ENCODE measurements at regions not wholly inside any gene's neighbourhood (a gene's known extent, or its start where the extent isn't known, plus 50 kb on each side); places are given as distances from the start of the nearest gene placed in this dataset.

GRCh38 chr9:107699231-107699630 is 209.7 kb upstream of the KLF4 start:
- Histone ChIP-seq H3K27ac (no peak overlapping the region), H3K27me3 (no peaks in the 10 kb centered on the region), H3K36me3 (no peaks in the 10 kb centered on the region), H3K9me3 (no peaks in the 10 kb centered on the region), H3K4me1 (peaks cover 0 to 19% (median 0%) of the 10 kb centered on the region in 3 donors), H3K4me3 (no peak overlapping the region)
- intact Hi-C loops (cut with DNase I) = no loop called here
- 42 to 76% methylated on average over 5 to 6 of the region's 6 CpGs for WGBS, 2 donors
- TF ChIP-seq CTCF (IDR thresholded peaks at IDR 0.05) (no peak), POLR2A (IDR thresholded peaks at IDR 0.05) (no peak)
- DNase-seq = no peak

- H3K27ac ChIP-seq = peak overlapping the region in 1 of 4 donors; percentile 57
- WGBS, 2 donors = 37 to 39% methylated on average over 4 of the region's 4 CpGs
- H3K4me1 ChIP-seq = peaks cover 0 to 22% (median 0%) of the 10 kb centered on the region in 3 donors
- H3K27me3 ChIP-seq = no peaks in the 10 kb centered on the region
- TF ChIP-seq POLR2A (IDR thresholded peaks at IDR 0.05) = no peak
- no peak for TF ChIP-seq CTCF (IDR thresholded peaks at IDR 0.05)
- intact Hi-C loops (cut with DNase I) = no loop called here
- H3K9me3 ChIP-seq = no peaks in the 10 kb centered on the region
- no peaks in the 10 kb centered on the region for H3K36me3 ChIP-seq
- H3K4me3 ChIP-seq = no peak overlapping the region
- DNase-seq = no peak
Measured at GRCh38 chr9:107698779-107699178, 209.2 kb upstream of the KLF4 start.

GRCh38 chr9:107696302-107696701 is 206.7 kb upstream of the KLF4 start:
- no peak overlapping the region for H3K4me3 ChIP-seq
- WGBS, 2 donors = 84 to 90% methylated on average over 5 of the region's 5 CpGs
- intact Hi-C loops (cut with DNase I) = no loop called here
- no peaks in the 10 kb centered on the region for H3K36me3 ChIP-seq
- DNase-seq = no peak
- peaks cover 0 to 29% (median 0%) of the 10 kb centered on the region in 3 donors for H3K4me1 ChIP-seq
- no peaks in the 10 kb centered on the region for H3K27me3 ChIP-seq
- no peak for TF ChIP-seq POLR2A (IDR thresholded peaks at IDR 0.05)
- no peak for TF ChIP-seq CTCF (IDR thresholded peaks at IDR 0.05)
- no peak overlapping the region for H3K27ac ChIP-seq
- no peaks in the 10 kb centered on the region for H3K9me3 ChIP-seq

DNA sequence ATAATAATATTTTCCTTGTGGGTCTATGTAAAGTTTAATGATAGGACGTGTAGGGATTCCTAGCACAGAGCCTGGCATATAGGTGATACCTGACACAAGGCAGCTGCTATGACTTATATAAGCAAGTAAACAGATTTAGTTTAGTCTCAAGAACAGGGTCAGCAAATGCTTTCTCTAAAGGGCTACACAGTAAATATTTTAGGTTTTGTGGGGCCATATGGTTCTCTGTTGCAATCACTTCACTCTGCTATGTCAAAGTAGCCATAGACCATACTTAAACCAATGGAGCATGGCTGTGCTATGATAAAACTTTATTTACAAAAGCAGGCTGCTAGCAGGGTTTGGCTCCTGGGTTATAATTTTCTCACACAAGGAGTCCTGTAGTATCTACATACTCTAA is 204.8 kb upstream of the KLF4 start:
- H3K27ac ChIP-seq = no peak overlapping the region
- intact Hi-C loops (cut with DNase I) = no loop called here
- no peak overlapping the region for H3K4me3 ChIP-seq
- no peaks in the 10 kb centered on the region for H3K36me3 ChIP-seq
- TF ChIP-seq POLR2A (IDR thresholded peaks at IDR 0.05) (no peak), CTCF (IDR thresholded peaks at IDR 0.05) (no peak)
- WGBS, 2 donors = 83 to 85% methylated on average over 1 of the region's 1 CpG
- H3K27me3 ChIP-seq = no peaks in the 10 kb centered on the region
- no peaks in the 10 kb centered on the region for H3K9me3 ChIP-seq
- DNase-seq = no peak
- H3K4me1 ChIP-seq = peaks cover 0 to 24% (median 0%) of the 10 kb centered on the region in 3 donors

- 40 to 42% methylated on average over 4 to 6 of the region's 7 CpGs for WGBS, 2 donors
- H3K27me3 ChIP-seq = no peaks in the 10 kb centered on the region
- TF ChIP-seq CTCF (IDR thresholded peaks at IDR 0.05) = no peak
Measured at GRCh38 chr9:107693625-107694326, 204.2 kb upstream of the KLF4 start.

More at GRCh38 chr9:107693625-107694326, 204.2 kb upstream of the KLF4 start:
- DNase-seq = no peak
- no peak overlapping the region for H3K4me3 ChIP-seq
- no peaks in the 10 kb centered on the region for H3K9me3 ChIP-seq
- no peaks in the 10 kb centered on the region for H3K36me3 ChIP-seq
- peaks cover 0 to 19% (median 0%) of the 10 kb centered on the region in 3 donors for H3K4me1 ChIP-seq
- no peak overlapping the region for H3K27ac ChIP-seq
- intact Hi-C loops (cut with DNase I) = no loop called here
